ENCODE measurements at regions not wholly inside any gene's neighbourhood (a gene's known extent, or its start where the extent isn't known, plus 50 kb on each side); places are given as distances from the start of the nearest gene placed in this dataset.

GRCh38 chr3:99240700-99241099 lies 339.2 kb upstream of the DCBLD2 start:
- H3K36me3 ChIP-seq (ENCODE audit: insufficient read depth, low read length): no peaks in the 10 kb centered on the region
- no peak overlapping the region for H3K27ac ChIP-seq (ENCODE audit: low read depth, low read length)
- peak overlapping the region; percentile 55 for H2AFZ ChIP-seq (ENCODE audit: low read length)
- no peaks in the 10 kb centered on the region for H3K9me3 ChIP-seq (ENCODE audit: low read depth, low read length)
- peak; percentile 19 for DNase-seq (ENCODE audit: insufficient read length, low spot score, missing footprints)
- H3K4me1 ChIP-seq (ENCODE audit: insufficient read depth, low read length): peaks cover 19% of the 10 kb centered on the region
- no peak overlapping the region for H3K4me3 ChIP-seq (ENCODE audit: insufficient read depth, low read length)
- no peaks in the 10 kb centered on the region for H3K79me2 ChIP-seq (ENCODE audit: insufficient read depth, low read length)
- H3K27me3 ChIP-seq (ENCODE audit: insufficient read depth, low read length): no peaks in the 10 kb centered on the region
- H4K20me1 ChIP-seq (ENCODE audit: insufficient read depth, low read length): no peaks in the 10 kb centered on the region
- TF ChIP-seq, protein P1, sequence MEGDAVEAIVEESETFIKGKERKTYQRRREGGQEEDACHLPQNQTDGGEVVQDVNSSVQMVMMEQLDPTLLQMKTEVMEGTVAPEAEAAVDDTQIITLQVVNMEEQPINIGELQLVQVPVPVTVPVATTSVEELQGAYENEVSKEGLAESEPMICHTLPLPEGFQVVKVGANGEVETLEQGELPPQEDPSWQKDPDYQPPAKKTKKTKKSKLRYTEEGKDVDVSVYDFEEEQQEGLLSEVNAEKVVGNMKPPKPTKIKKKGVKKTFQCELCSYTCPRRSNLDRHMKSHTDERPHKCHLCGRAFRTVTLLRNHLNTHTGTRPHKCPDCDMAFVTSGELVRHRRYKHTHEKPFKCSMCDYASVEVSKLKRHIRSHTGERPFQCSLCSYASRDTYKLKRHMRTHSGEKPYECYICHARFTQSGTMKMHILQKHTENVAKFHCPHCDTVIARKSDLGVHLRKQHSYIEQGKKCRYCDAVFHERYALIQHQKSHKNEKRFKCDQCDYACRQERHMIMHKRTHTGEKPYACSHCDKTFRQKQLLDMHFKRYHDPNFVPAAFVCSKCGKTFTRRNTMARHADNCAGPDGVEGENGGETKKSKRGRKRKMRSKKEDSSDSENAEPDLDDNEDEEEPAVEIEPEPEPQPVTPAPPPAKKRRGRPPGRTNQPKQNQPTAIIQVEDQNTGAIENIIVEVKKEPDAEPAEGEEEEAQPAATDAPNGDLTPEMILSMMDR (IDR thresholded peaks at IDR 0.05; ENCODE audit: extremely low read depth, low read depth, low read length): no peak
- H3K4me2 ChIP-seq (ENCODE audit: insufficient read depth, low read length): peak overlapping the region; percentile 22

DNA sequence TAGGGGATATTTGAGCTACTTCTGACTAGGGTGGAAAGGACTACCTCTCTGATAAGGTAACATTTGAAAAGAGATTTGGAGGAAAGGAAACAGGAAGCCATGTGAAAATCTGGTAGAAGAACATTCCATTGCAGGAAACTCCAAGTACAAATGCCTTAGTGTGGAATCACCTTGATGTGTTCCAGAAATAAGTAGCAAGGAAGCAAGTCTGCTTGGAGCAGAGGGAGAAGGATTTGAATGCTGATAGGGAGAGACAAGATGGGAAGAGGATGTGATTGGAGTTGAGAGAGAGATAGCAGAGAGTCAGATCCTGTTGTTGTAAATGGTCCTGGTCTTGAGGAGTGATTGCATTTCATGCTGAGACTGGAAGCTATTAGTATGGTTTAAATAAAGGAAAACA lies 335.1 kb upstream of the DCBLD2 start:
- no peaks in the 10 kb centered on the region for H4K20me1 ChIP-seq (ENCODE audit: insufficient read depth, low read length)
- H3K27me3 ChIP-seq (ENCODE audit: insufficient read depth, low read length): no peaks in the 10 kb centered on the region
- H3K27ac ChIP-seq (ENCODE audit: low read depth, low read length): no peak overlapping the region
- H3K79me2 ChIP-seq (ENCODE audit: insufficient read depth, low read length): no peaks in the 10 kb centered on the region
- H3K4me1 ChIP-seq (ENCODE audit: insufficient read depth, low read length): peaks cover 15% of the 10 kb centered on the region
- TF ChIP-seq, protein P1 (IDR thresholded peaks at IDR 0.05; ENCODE audit: extremely low read depth, low read depth, low read length): no peak
- H3K4me3 ChIP-seq (ENCODE audit: insufficient read depth, low read length): no peak overlapping the region
- no peak overlapping the region for H2AFZ ChIP-seq (ENCODE audit: low read length)
- no peak overlapping the region for H3K4me2 ChIP-seq (ENCODE audit: insufficient read depth, low read length)
- no peaks in the 10 kb centered on the region for H3K36me3 ChIP-seq (ENCODE audit: insufficient read depth, low read length)
- H3K9me3 ChIP-seq (ENCODE audit: low read depth, low read length): no peaks in the 10 kb centered on the region
- no peak for DNase-seq (ENCODE audit: insufficient read length, low spot score, missing footprints)

GRCh38 chr3:99232696-99233095 lies 331.2 kb upstream of the DCBLD2 start:
- Histone ChIP-seq H3K9me3 (ENCODE audit: low read depth, low read length) (no peaks in the 10 kb centered on the region), H3K79me2 (ENCODE audit: insufficient read depth, low read length) (no peaks in the 10 kb centered on the region), H3K4me2 (ENCODE audit: insufficient read depth, low read length) (no peak overlapping the region), H3K4me3 (ENCODE audit: insufficient read depth, low read length) (no peak overlapping the region), H3K27ac (ENCODE audit: low read depth, low read length) (no peak overlapping the region), H3K36me3 (ENCODE audit: insufficient read depth, low read length) (no peaks in the 10 kb centered on the region), H3K27me3 (ENCODE audit: insufficient read depth, low read length) (no peaks in the 10 kb centered on the region), H3K4me1 (ENCODE audit: insufficient read depth, low read length) (peaks cover 6% of the 10 kb centered on the region), H2AFZ (ENCODE audit: low read length) (no peak overlapping the region), H4K20me1 (ENCODE audit: insufficient read depth, low read length) (no peaks in the 10 kb centered on the region)
- TF ChIP-seq, protein P1 (IDR thresholded peaks at IDR 0.05; ENCODE audit: extremely low read depth, low read depth, low read length): no peak
- DNase-seq (ENCODE audit: insufficient read length, low spot score, missing footprints): no peak

DNA sequence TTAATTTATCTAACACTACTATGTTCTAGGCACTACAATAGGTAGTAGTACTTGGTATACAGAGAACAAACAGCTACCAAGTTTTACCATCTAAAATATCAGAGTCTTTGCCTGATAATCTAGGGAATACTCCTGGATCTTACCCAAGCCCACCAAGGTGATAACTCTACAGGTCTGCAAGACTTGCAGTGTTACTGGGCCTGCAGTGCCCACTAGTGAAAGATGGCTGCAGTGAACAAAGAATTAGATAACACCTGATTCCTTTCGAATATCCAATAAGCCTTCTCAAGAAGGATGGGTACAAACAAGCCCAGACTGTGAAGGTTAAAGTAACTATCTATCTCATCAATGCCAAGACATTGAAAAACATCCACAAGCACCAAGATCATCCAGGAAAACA lies 317.0 kb upstream of the DCBLD2 start:
- no peak for DNase-seq (ENCODE audit: insufficient read length, low spot score, missing footprints)
- H3K4me1 ChIP-seq (ENCODE audit: insufficient read depth, low read length): no peaks in the 10 kb centered on the region
- no peak overlapping the region for H3K4me3 ChIP-seq (ENCODE audit: insufficient read depth, low read length)
- H3K27ac ChIP-seq (ENCODE audit: low read depth, low read length): no peak overlapping the region
- H3K9me3 ChIP-seq (ENCODE audit: low read depth, low read length): no peaks in the 10 kb centered on the region
- no peak overlapping the region for H2AFZ ChIP-seq (ENCODE audit: low read length)
- H3K79me2 ChIP-seq (ENCODE audit: insufficient read depth, low read length): no peaks in the 10 kb centered on the region
- no peak overlapping the region for H3K4me2 ChIP-seq (ENCODE audit: insufficient read depth, low read length)
- H3K27me3 ChIP-seq (ENCODE audit: insufficient read depth, low read length): no peaks in the 10 kb centered on the region
- TF ChIP-seq, protein P1 (IDR thresholded peaks at IDR 0.05; ENCODE audit: extremely low read depth, low read depth, low read length): no peak
- no peaks in the 10 kb centered on the region for H4K20me1 ChIP-seq (ENCODE audit: insufficient read depth, low read length)
- no peaks in the 10 kb centered on the region for H3K36me3 ChIP-seq (ENCODE audit: insufficient read depth, low read length)

Data from osteoblast (primary cell).